SK-N-SH treated with all-trans-retinoic acid at 6 μM for 48 hours (cell line): ENCODE measurements at regions not wholly inside any gene's neighbourhood (a gene's known extent, or its start where the extent isn't known, plus 50 kb on each side); places are given as distances from the start of the nearest gene placed in this dataset.

Experiments
- ARNTL ChIP-seq: fragments of 450-650 bp; formaldehyde crosslinking; IDR thresholded peaks from 2 replicates; pipeline ENCODE4 v1.5.0; 2020; ENCODE audit warnings: low read depth, mild to moderate bottlenecking, moderate library complexity, borderline replicate concordance
- ISL1 ChIP-seq: fragments of 250-450 bp; sonication (Bioruptor Pico); IDR thresholded peaks from 2 replicates; pipeline ENCODE4 v2.1.2; 2022; ENCODE audit warnings: mild to moderate bottlenecking, moderate library complexity
- OSR1 ChIP-seq: fragments of 250-450 bp; sonication (Bioruptor Pico); IDR thresholded peaks from 2 replicates; pipeline ENCODE4 v1.8.0; 2022; ENCODE audit warnings: moderate library complexity, mild to moderate bottlenecking, inconsistent platforms
- PATZ1 ChIP-seq: fragments of 250-450 bp; sonication (Bioruptor Pico); IDR thresholded peaks from 2 replicates; pipeline ENCODE4 v1.8.0; 2020; ENCODE audit warnings: mild to moderate bottlenecking, moderate library complexity, borderline replicate concordance
- POU6F1 ChIP-seq: fragments of 250-450 bp; sonication (Bioruptor Pico); IDR thresholded peaks from 2 replicates; pipeline ENCODE4 v1.8.0; 2021; ENCODE audit warnings: low read depth, mild to moderate bottlenecking, moderate library complexity, borderline replicate concordance
- RARB ChIP-seq: fragments of 250-450 bp; sonication (Bioruptor Pico); IDR thresholded peaks from 2 replicates; pipeline ENCODE4 v1.8.0; 2021; ENCODE audit warnings: mild to moderate bottlenecking, moderate library complexity
- ZC3H10 ChIP-seq: fragments of 250-450 bp; sonication (Bioruptor Pico); IDR thresholded peaks from 2 replicates; pipeline ENCODE4 v1.5.1; 2021; ENCODE audit warnings: mild to moderate bottlenecking, moderate library complexity

DNA sequence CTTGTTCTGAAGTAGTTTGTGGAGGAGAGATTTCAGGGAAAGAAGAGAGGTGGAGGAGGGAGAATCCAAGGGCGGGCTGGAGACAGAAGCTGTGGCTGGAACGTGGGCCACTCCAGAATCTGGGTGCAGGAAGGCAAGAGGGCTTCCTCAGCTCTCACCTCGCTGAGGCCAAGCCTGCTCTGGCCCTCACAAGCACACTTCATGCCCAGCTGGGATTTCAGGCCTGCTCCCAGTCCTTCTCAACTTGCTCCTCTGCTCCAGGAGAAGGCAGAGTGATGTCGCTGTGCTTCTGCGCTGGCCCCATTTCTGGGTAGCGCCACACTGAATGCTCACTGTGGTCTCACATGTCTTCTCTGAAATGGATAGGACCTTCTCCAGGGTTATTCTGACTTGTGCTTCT lies 328.8 kb downstream of the FGF9 start:
- TF ChIP-seq ARNTL (CRISPR knock-in tag) (no peak), RARB (no peak), ISL1 (CRISPR knock-in tag) (no peak), ZC3H10 (CRISPR knock-in tag) (no peak), POU6F1 (no peak), OSR1 (CRISPR knock-in tag) (no peak), PATZ1 (no peak)
